ENCODE measurements at regions not wholly inside any gene's neighbourhood (a gene's known extent, or its start where the extent isn't known, plus 50 kb on each side); places are given as distances from the start of the nearest gene placed in this dataset.

GRCh38 chr20:55740076-55740475 lies 265.2 kb downstream of the CBLN4 start:
- H3K4me3 ChIP-seq: no peak overlapping the region
- no peaks in the 10 kb centered on the region for H3K36me3 ChIP-seq
- DNase-seq (ENCODE audit: low read depth in 1 of 2, low spot score in 1 of 2): no peak
- H3K27me3 ChIP-seq: no peaks in the 10 kb centered on the region
- no peak for TF ChIP-seq CTCF (IDR thresholded peaks at IDR 0.05; ENCODE audit: low read depth, low read length)
- no peaks in the 10 kb centered on the region for H3K4me1 ChIP-seq (ENCODE audit: low read depth)
- H3K9me3 ChIP-seq (ENCODE audit: low read depth): no peaks in the 10 kb centered on the region
- H3K27ac ChIP-seq: no peak overlapping the region

- H3K27ac ChIP-seq: no peak overlapping the region
- H3K9me3 ChIP-seq (ENCODE audit: low read depth): no peaks in the 10 kb centered on the region
- H3K4me3 ChIP-seq: no peak overlapping the region
- no peak for TF ChIP-seq CTCF (IDR thresholded peaks at IDR 0.05; ENCODE audit: low read depth, low read length)
- no peaks in the 10 kb centered on the region for H3K36me3 ChIP-seq
- H3K27me3 ChIP-seq: no peaks in the 10 kb centered on the region
- H3K4me1 ChIP-seq (ENCODE audit: low read depth): no peaks in the 10 kb centered on the region
- no peak for DNase-seq (ENCODE audit: low read depth in 1 of 2, low spot score in 1 of 2)
Measured at GRCh38 chr20:55730321-55730720, 275.0 kb downstream of the CBLN4 start.

GRCh38 chr20:55714736-55715135 lies 290.6 kb downstream of the CBLN4 start:
- Histone ChIP-seq H3K27me3 (no peaks in the 10 kb centered on the region), H3K4me3 (no peak overlapping the region), H3K36me3 (no peaks in the 10 kb centered on the region), H3K4me1 (ENCODE audit: low read depth) (no peaks in the 10 kb centered on the region), H3K27ac (no peak overlapping the region), H3K9me3 (ENCODE audit: low read depth) (no peaks in the 10 kb centered on the region)
- DNase-seq (ENCODE audit: low read depth in 1 of 2, low spot score in 1 of 2): no peak
- no peak for TF ChIP-seq CTCF (IDR thresholded peaks at IDR 0.05; ENCODE audit: low read depth, low read length)

GRCh38 chr20:55714082-55714481 lies 291.2 kb downstream of the CBLN4 start:
- H3K4me3 ChIP-seq: no peak overlapping the region
- H3K9me3 ChIP-seq (ENCODE audit: low read depth): no peaks in the 10 kb centered on the region
- no peak overlapping the region for H3K27ac ChIP-seq
- no peaks in the 10 kb centered on the region for H3K4me1 ChIP-seq (ENCODE audit: low read depth)
- H3K27me3 ChIP-seq: no peaks in the 10 kb centered on the region
- H3K36me3 ChIP-seq: no peaks in the 10 kb centered on the region
- no peak for DNase-seq (ENCODE audit: low read depth in 1 of 2, low spot score in 1 of 2)
- TF ChIP-seq CTCF (IDR thresholded peaks at IDR 0.05; ENCODE audit: low read depth, low read length): no peak

DNA sequence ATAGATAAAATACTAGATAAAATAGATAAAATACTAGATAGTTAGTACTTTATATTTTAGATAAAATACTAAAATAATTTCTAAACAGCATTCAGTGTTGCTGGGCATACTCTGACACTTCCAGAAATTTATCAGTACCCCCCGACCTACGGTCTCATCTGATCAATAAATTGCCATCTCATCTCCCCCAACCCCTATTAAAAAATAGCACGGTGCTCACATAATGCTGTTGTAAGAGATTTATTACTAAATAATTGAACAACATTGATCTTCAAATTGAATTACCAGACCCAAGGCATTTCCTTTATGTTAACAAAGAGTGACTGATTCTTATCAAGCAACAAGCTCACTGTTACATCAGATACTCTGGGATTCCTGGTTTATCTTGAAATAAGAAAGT lies 300.9 kb downstream of the CBLN4 start:
- no peak for TF ChIP-seq CTCF (IDR thresholded peaks at IDR 0.05; ENCODE audit: low read depth, low read length)
- no peaks in the 10 kb centered on the region for H3K4me1 ChIP-seq (ENCODE audit: low read depth)
- H3K36me3 ChIP-seq: no peaks in the 10 kb centered on the region
- H3K4me3 ChIP-seq: no peak overlapping the region
- no peak overlapping the region for H3K27ac ChIP-seq
- DNase-seq (ENCODE audit: low read depth in 1 of 2, low spot score in 1 of 2): no peak
- no peaks in the 10 kb centered on the region for H3K27me3 ChIP-seq
- H3K9me3 ChIP-seq (ENCODE audit: low read depth): no peaks in the 10 kb centered on the region

DNA sequence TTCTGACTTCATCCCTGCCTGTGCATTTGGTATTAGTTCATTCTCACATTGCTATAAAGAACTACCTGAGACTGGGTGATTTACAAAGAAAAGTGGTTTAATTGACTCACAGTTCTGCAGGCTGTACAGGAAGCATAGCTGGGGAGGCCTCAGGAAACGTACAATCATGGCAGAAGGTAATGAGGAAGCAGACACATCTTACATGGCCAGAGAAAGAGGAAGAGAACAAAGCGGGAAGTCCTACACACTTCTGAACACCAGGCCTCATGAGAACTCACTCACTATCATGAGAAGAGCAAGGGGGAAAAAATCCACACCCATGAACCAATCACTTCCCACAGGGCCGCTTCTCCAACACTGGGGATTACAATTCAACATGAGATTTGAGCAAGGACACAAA lies 303.9 kb downstream of the CBLN4 start:
- H3K27ac ChIP-seq: no peak overlapping the region
- H3K4me1 ChIP-seq (ENCODE audit: low read depth): peaks cover 5% of the 10 kb centered on the region
- no peaks in the 10 kb centered on the region for H3K27me3 ChIP-seq
- no peak for DNase-seq (ENCODE audit: low read depth in 1 of 2, low spot score in 1 of 2)
- no peak for TF ChIP-seq CTCF (IDR thresholded peaks at IDR 0.05; ENCODE audit: low read depth, low read length)
- H3K36me3 ChIP-seq: no peaks in the 10 kb centered on the region
- no peaks in the 10 kb centered on the region for H3K9me3 ChIP-seq (ENCODE audit: low read depth)
- no peak overlapping the region for H3K4me3 ChIP-seq
